Breast epithelium (tissue), 3 donors: ENCODE measurements at regions not wholly inside any gene's neighbourhood (a gene's known extent, or its start where the extent isn't known, plus 50 kb on each side); places are given as distances from the start of the nearest gene placed in this dataset.

ENCODE experiments used
- POLR2AphosphoS5 ChIP-seq, 3 donors: sonication (generic); formaldehyde crosslinking; IDR thresholded peaks; one replicate each; pipeline ENCODE4 v1.6.1; 2017; ENCODE audit warnings: antibody characterized with exemption in 3 of 3
- TF ChIP-seq, protein P1 (sequence below), 3 donors: fragments of 450-650 bp; IDR thresholded peaks; one replicate each; pipeline ENCODE4 v1.5.1; 2016 to 2017; ENCODE audit warnings: antibody characterized with exemption in 3 of 3, mild to moderate bottlenecking in 3 of 3, moderate library complexity in 3 of 3

- TF ChIP-seq, protein P1, sequence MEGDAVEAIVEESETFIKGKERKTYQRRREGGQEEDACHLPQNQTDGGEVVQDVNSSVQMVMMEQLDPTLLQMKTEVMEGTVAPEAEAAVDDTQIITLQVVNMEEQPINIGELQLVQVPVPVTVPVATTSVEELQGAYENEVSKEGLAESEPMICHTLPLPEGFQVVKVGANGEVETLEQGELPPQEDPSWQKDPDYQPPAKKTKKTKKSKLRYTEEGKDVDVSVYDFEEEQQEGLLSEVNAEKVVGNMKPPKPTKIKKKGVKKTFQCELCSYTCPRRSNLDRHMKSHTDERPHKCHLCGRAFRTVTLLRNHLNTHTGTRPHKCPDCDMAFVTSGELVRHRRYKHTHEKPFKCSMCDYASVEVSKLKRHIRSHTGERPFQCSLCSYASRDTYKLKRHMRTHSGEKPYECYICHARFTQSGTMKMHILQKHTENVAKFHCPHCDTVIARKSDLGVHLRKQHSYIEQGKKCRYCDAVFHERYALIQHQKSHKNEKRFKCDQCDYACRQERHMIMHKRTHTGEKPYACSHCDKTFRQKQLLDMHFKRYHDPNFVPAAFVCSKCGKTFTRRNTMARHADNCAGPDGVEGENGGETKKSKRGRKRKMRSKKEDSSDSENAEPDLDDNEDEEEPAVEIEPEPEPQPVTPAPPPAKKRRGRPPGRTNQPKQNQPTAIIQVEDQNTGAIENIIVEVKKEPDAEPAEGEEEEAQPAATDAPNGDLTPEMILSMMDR (IDR thresholded peaks at IDR 0.05): no peak
- no peak for TF ChIP-seq POLR2AphosphoS5 (IDR thresholded peaks at IDR 0.05)
These were observed 201.0 kb upstream of the STK17B start for GRCh38 chr2:196372276-196372809.
